MM.1S (cell line): ENCODE measurements at regions not wholly inside any gene's neighbourhood (a gene's known extent, or its start where the extent isn't known, plus 50 kb on each side); places are given as distances from the start of the nearest gene placed in this dataset.

ENCODE experiments used
- EZH2 ChIP-seq: fragments of 300-600 bp; sonication (generic); optimal IDR thresholded peaks from 2 replicates; pipeline ENCODE3; 2017; ENCODE audit warnings: low read depth, mild to moderate bottlenecking, antibody characterized with exemption, low read length, mixed read lengths
- EZH2phosphoT487 ChIP-seq: fragments of 300-600 bp; sonication (generic); IDR thresholded peaks from 2 replicates; pipeline ENCODE4 v1.6.1; 2018; ENCODE audit warnings: antibody characterized with exemption, low read length
- TF ChIP-seq, protein P1 (sequence below): fragments of 300-600 bp; sonication (generic); IDR thresholded peaks from 2 replicates; pipeline ENCODE4 v1.5.1; 2016; ENCODE audit warnings: antibody characterized with exemption, low read length, mixed read lengths

DNA sequence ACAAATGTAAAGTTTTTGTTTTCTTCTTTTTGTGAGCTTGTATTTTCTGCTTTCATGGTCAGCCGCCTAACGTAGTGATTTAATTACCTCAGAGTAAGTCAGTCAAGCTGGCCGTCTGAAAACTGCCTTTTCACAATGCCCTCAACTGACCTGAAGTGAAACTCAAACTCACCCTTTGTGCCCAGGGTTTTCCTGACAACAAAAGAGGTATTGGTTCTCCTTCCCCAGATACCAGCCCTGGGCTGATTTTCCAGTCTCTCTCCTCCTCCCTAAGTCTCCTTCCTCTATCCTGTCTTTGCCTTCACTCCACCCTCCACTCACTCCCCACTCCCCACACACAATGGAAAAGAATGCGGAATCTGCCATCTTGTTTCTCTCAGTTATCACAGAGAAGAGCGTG lies 184.5 kb upstream of the HEY2 start:
- TF ChIP-seq, protein P1, sequence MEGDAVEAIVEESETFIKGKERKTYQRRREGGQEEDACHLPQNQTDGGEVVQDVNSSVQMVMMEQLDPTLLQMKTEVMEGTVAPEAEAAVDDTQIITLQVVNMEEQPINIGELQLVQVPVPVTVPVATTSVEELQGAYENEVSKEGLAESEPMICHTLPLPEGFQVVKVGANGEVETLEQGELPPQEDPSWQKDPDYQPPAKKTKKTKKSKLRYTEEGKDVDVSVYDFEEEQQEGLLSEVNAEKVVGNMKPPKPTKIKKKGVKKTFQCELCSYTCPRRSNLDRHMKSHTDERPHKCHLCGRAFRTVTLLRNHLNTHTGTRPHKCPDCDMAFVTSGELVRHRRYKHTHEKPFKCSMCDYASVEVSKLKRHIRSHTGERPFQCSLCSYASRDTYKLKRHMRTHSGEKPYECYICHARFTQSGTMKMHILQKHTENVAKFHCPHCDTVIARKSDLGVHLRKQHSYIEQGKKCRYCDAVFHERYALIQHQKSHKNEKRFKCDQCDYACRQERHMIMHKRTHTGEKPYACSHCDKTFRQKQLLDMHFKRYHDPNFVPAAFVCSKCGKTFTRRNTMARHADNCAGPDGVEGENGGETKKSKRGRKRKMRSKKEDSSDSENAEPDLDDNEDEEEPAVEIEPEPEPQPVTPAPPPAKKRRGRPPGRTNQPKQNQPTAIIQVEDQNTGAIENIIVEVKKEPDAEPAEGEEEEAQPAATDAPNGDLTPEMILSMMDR = no peak
- no peak for TF ChIP-seq EZH2
- TF ChIP-seq EZH2phosphoT487 = no peak
